ENCODE measurements at regions not wholly inside any gene's neighbourhood (a gene's known extent, or its start where the extent isn't known, plus 50 kb on each side); places are given as distances from the start of the nearest gene placed in this dataset.

GRCh38 chr22:27676545-27677213 is 124.9 kb downstream of the MN1 start:
- Histone ChIP-seq H3K9ac (replicated peaks in 1 of 4; ENCODE audit: extremely low read depth in 1 of 4, low read depth in 3 of 4, low read length in 3 of 4) (no peak overlapping the region), H3K79me2 (ENCODE audit: control insufficient read depth in 1 of 2, insufficient read depth in 2 of 2, low read length in 2 of 2) (no peaks in the 10 kb centered on the region), H2BK5ac (ENCODE audit: low read depth, low read length) (no peak overlapping the region), H3K18ac (ENCODE audit: extremely low read depth, low read length) (no peak overlapping the region), H4K5ac (ENCODE audit: insufficient read length, low read depth, low read length) (no peak overlapping the region), H2BK120ac (replicated peaks; ENCODE audit: low read depth, low read length) (no peak overlapping the region), H3K14ac (ENCODE audit: insufficient read length) (no peak overlapping the region), H3K56ac (replicated peaks; ENCODE audit: insufficient read length, low read depth, low read length) (no peak overlapping the region), H2BK12ac (ENCODE audit: low read depth, low read length) (no peak overlapping the region), H3K27me3 (replicated peaks in 1 of 4; ENCODE audit: control insufficient read depth in 3 of 4, extremely low read depth in 1 of 4, insufficient read depth in 3 of 4, low read length in 3 of 4) (no peaks in the 10 kb centered on the region), H3K36me3 (ENCODE audit: control insufficient read depth in 2 of 4, insufficient read depth in 4 of 4, low read length in 3 of 4) (peaks cover 0 to 13% (median 1%) of the 10 kb centered on the region in 4 experiments; a peak in 1 of 8 replicates), H2BK15ac (ENCODE audit: low read length) (no peak overlapping the region), H3K4me3 (ENCODE audit: extremely low read depth in 1 of 4, insufficient read depth in 2 of 4, low read depth in 3 of 4, low read length in 4 of 4) (no peak overlapping the region), H3K23me2 (ENCODE audit: low read depth, low read length) (no peaks in the 10 kb centered on the region), H3K4me2 (ENCODE audit: insufficient read depth in 1 of 2, low read depth in 2 of 2, low read length in 2 of 2) (no peak overlapping the region), H3K9me3 (ENCODE audit: insufficient read depth in 2 of 2, low read depth in 1 of 2, low read length in 1 of 2) (no peaks in the 10 kb centered on the region), H4K20me1 (replicated peaks in 1 of 2; ENCODE audit: control insufficient read depth in 1 of 2, insufficient read depth in 2 of 2, low read length in 2 of 2) (peaks cover 0 to 2% of the 10 kb centered on the region in 2 experiments), H4K91ac (replicated peaks; ENCODE audit: insufficient read length, low read length) (no peak overlapping the region), H3K27ac (ENCODE audit: low read depth, low read length) (no peak overlapping the region), H2BK20ac (ENCODE audit: low read length) (no peak overlapping the region), H3K4me1 (replicated peaks in 1 of 4; ENCODE audit: control insufficient read depth in 3 of 4, insufficient read depth in 4 of 4, low read length in 3 of 4) (peaks cover 0 to 12% (median 7%) of the 10 kb centered on the region in 4 experiments; a peak in 4 of 7 replicates), H2AK5ac (ENCODE audit: low read depth, low read length) (no peak overlapping the region), H3K79me1 (ENCODE audit: low read depth, low read length) (peaks cover 10% of the 10 kb centered on the region), H2AFZ (ENCODE audit: low read length) (no peak overlapping the region), H3K23ac (ENCODE audit: insufficient read length) (no peak overlapping the region), H3K4ac (replicated peaks; ENCODE audit: insufficient read length, low read depth, low read length) (no peak overlapping the region), H4K8ac (ENCODE audit: extremely low read depth, insufficient read depth, low read length) (no peak overlapping the region)
- 93% methylated on average over 4 of the region's 4 CpGs; no CpG with 5 or more reads in 1 of the 2 experiments for WGBS, 2 experiments (ENCODE audit: extremely low coverage in 1 of 2, insufficient coverage in 1 of 2, insufficient read length in 1 of 2, insufficient replicate concordance in 2 of 2, low coverage in 1 of 2, low lambda C conversion rate in 2 of 2, missing lambda C conversion rate in 1 of 2)
- CTCF ChIA-PET (ENCODE audit: partially characterized antibody) = no interaction called here
- DNase-seq (ENCODE audit: low read depth in 1 of 2, low spot score in 2 of 2) = no peak
- no peak for FAIRE-seq
- POLR2A ChIA-PET (ENCODE audit: partially characterized antibody) = interaction anchor here (1.0 to 1.6 kb wide), 2 partner anchors 9 to 10 kb away, joined by 3 to 6 read pairs; no protein-coding TSS in a partner anchor
- TF ChIP-seq KDM1A (IDR thresholded peaks at IDR 0.05; ENCODE audit: borderline replicate concordance, low read length) (no peak), PHF8 (conservative IDR thresholded peaks at IDR 0.05; ENCODE audit: low read depth, low read length) (no peak), MAX (IDR thresholded peaks at IDR 0.05) (no peak), GTF2F1 (IDR thresholded peaks at IDR 0.05; ENCODE audit: borderline replicate concordance, low read depth, low read length) (no peak), BACH1 (IDR thresholded peaks at IDR 0.05; ENCODE audit: low read length) (no peak), CTCF (IDR thresholded peaks at IDR 0.05; ENCODE audit: control extremely low read depth in 1 of 3, insufficient read depth in 1 of 3, low read depth in 1 of 3, low read length in 3 of 3) (no peak), SRF (IDR thresholded peaks at IDR 0.05; ENCODE audit: low read depth, low read length) (no peak), HDAC6 (IDR thresholded peaks at IDR 0.05; ENCODE audit: low read depth, low read length) (no peak), NRF1 (IDR thresholded peaks at IDR 0.05; ENCODE audit: low read depth, low read length) (no peak), JUND (IDR thresholded peaks at IDR 0.05; ENCODE audit: low read length) (no peak), TCF12 (IDR thresholded peaks at IDR 0.05; ENCODE audit: low read depth, low read length) (no peak)

All from H1 (cell line).